GM19395 (cell line): ENCODE measurements at regions not wholly inside any gene's neighbourhood (a gene's known extent, or its start where the extent isn't known, plus 50 kb on each side); places are given as distances from the start of the nearest gene placed in this dataset.
"Not testable (repeated sequence)": the region's sequence is repeated elsewhere in the genome, so short reads cannot be mapped to it uniquely, and the experiment has no call there.

Source experiments
- ATAC-seq: cut with Tn5 transposase; IDR thresholded peaks from one replicate; pipeline ENCODE4 v1.9.1; 2021; ENCODE audit warnings: mild to moderate bottlenecking, moderate library complexity; ENCODE audit not compliant: unreplicated experiment

DNA sequence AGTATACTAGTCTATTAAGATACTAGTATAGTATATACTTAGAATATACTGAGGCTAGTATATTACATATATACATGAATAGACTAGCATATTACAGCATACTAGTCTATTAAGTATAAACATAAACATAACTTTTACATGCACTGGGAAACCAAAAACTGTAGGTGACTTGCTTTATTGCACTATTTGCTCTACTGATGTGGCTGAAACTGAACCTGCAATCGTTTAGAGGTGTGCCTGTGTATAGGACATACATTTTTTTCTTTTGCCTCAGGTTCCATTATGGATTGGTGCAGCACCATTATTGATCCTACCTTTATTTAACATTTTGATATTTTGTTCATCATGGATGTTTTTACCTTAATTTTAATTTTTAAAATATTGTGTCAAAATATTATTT is 143.2 kb upstream of the RGS6 start:
- ATAC-seq: no peak

DNA sequence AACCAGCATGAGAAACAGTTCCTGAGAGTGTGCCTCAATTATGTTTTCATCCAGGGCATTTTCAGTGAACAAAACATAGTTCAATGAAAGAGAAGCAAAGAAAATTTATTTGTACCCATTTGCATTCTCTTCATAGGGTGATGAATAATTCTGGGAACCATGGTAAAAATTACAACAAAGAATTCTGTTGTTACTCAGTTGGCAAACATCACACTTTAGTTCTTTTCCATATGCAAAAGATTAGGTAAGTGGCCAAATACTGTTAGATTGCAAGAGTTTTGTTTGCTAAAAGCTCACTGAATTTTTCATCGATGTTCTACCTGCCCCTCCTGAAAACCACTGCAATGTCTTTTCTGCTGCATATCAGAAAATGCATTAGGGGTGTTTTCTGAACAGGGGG is 132.4 kb upstream of the RGS6 start:
- ATAC-seq: no peak

DNA sequence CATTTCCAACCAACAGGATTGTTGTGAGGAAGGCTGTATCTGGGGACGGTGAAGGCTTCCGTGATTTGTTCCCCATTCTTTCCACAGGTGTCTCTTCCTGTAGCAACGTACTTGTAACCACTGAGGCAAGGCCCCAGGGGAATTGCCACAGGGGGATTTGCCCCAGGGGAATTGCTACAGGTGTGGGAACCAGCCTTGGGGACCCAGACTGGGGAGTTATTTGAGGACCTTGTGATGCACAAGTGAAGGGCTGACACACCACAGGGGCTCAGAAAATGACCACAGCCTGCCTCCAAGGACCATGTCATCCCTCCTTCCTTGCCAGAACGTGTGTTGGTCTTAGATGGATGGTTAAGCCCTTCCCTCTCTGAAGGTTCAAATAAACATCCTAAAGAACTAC is 131.4 kb upstream of the RGS6 start:
- ATAC-seq: no peak

DNA sequence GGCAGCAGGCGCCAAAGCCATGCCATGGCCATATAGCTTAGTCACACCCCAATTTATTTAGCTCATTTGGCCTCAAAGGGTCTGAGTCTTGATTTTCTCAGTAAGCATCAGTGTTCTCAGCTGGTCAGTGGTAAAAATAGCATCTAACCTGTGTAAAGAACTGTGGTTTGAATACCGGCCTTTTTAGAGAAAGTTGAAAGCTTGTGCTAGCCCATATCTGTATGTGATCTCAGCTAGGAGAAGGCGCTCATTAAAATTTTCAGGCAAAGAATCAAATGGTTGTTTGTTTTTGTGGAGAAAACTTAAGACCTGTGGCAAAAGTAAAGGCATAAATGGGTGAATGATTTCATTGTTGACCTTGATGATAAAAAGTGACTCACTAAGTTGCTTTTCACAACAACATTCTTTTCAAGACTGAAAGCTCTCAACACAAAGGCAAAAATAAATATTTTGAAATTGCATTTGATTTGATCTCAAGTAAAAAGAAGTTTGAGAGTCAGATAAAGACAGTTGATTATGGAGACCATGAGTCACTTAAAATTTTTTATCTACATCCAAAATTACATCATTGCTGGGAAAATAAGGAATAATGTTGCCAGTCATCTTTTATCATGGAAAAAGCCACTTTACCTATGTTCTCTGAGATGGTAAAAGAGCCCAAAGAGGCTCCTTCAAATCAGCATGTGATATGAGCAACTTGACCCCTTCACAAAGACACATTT is 128.5 kb upstream of the RGS6 start:
- ATAC-seq: no peak

DNA sequence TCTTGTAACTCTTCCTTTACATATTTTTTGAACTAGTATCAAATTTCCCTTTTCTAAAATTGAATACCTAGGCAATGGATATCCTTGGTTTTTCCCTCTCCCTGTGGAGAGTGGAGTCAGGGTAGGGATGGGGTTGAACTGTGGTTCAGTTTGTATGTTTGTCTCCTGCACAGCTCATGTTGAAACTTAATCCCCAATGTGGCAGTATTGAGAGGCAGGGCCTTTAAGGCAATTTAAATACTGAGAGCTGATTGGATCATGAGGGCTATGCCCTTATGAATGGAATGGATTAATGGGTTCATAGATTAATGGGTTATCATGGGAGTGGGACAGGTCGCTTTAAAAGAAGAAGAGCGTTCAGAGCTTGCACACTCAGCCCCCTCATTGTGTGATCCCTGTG is 127.2 kb upstream of the RGS6 start:
- ATAC-seq: no peak

DNA sequence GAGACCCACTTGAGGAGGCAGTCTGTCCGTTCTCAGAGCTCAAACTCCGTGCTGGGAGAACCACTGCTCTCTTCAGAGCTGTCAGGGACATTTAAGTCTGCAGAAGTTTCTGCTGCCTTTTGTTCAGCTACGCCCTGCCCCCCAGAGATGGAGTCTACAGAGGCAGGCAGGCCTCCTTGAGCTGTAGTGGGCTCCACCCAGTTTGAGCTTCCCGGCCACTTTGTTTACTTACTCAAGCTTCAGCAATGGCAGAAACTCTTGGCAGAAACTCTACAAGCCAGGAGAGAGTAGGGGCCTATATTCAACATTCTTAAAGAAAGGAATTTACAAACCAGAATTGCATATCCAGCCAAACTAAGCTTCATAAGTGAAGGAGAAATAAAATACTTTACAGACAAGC is 125.2 kb upstream of the RGS6 start:
- not testable (repeated sequence) for ATAC-seq

DNA sequence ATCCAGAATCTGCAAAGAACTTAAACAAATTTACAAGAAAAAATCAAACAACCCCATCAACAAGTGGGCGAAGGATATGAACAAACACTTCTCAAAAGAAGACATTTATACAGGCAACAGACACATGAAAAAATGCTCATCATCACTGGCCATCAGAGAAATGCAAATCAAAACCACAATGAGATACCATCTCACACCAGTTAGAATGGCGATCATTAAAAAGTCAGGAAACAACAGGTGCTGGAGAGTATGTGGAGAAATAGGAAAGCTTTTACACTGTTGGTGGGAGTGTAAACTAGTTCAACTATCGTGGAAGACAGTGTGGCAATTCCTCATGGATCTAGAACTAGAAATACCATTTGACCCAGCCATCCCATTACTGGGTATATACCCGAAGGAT is 121.4 kb upstream of the RGS6 start:
- ATAC-seq: not testable (repeated sequence)

DNA sequence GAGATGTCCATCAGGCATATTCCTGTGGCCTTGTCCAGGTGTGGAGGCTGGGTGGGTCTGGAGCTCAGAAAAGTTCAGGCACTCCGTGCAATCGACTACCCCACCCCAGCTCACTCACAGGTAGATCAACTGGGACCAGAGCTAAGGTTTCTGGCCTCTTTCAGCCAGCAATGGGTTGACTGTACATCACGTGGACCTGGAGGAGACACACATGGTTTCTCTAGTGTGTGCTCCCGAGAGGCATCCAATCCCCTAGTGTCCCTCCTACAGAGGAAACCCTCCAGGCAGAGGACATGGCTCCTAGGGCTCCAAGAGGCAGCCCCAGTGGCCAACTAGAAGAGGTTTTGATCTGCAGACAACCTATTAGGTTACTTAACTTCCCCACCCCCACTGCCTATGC is 119.5 kb upstream of the RGS6 start:
- no peak for ATAC-seq

DNA sequence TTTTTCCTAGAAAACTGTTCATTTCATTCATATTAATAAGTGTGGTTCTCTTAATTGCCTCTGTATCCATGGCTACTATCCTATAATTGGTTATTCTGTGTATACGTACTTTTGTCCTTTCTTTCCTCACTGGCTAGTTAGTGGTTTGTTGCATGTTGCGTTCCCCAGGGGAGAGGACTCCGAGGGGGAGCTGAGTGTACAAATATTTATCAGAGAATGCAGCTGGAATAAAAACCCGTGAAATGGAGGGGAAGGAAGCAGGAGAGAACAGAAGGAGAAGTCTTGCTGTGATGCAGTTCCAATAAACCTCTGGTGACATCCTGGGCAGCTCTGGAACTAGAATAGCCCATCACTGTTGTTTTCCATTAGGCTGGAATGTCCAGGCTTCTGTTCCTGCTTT is 117.1 kb upstream of the RGS6 start:
- ATAC-seq: no peak

DNA sequence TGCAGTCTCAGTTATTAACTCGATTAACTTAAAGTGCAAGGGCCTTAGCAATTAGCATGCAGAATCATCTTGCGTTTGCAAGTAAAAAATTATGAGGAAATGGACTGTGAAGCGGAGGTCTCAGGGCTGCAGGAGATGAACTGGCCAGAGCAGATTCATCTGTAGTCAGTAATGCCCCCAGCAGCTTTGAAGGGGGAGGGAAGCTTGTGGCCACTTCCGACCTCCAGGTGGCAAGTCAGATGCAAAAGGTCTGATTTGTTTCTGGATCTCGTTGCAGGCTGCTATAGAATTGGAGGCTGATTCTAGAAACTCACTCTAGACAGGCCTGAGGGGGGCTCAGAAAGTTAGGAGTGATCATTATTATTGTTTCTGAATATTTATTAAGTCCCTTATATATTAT is 107.4 kb upstream of the RGS6 start:
- no peak for ATAC-seq

DNA sequence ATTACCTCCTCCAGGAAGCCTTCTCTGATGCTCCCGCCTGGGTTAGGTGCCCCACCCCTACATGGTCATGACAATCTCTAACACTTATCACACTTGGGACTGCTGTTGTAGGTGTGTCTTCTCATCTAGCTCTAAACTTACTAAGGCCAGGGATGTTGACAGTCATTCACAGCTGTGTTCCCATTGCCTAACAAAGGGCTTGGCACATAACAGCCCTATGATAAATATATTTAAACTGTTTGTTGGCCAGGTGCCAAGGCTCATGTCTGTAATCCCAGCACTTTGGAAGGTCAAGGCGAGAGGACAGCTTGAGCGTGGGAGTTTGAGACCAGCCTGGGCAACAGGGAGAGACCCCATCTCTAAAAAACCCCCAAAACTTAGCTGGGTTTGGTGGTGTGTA is 98.8 kb upstream of the RGS6 start:
- no peak for ATAC-seq

DNA sequence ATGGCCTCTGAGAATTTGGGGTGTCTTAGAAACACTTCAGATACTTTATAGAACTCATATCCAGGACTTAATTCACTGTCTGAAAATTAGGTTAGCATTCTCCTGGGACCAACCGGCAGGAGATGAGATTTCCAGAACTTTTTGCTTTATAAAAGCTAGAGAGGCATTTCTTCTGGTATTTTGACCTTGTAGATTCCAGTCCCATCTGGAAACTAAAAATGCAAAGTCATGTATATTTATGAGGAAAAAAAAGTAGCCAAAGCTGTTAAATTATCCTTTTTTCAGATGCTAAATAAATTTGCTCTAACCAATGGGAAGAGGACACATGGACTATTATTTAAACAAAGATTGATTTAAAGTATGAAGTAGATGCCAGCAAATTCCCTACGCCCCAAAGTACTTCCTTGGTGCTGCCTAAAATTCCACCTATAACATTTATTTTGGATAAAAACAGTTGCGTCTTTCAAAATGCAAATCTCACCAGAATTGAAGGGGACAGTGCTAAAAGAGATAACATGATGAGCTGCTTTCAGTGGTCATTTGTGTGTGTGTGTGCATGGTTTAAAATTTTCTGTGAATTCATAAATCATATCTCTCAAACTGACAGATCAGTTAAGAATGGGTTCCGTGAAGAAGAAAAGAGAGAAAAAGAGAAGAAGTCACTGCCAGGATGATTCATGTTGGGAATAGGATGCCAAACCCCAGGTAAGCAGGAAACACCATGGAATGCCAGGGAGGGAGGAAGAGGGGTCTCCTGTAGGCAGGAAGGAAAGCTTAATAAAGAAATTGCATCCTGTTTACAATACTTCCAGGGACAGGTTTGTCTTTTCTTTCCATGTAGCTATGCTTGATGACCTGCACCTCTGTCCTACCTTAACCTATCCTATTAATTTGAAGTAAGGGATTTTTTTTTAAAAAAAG is 97.7 kb upstream of the RGS6 start:
- no peak for ATAC-seq

DNA sequence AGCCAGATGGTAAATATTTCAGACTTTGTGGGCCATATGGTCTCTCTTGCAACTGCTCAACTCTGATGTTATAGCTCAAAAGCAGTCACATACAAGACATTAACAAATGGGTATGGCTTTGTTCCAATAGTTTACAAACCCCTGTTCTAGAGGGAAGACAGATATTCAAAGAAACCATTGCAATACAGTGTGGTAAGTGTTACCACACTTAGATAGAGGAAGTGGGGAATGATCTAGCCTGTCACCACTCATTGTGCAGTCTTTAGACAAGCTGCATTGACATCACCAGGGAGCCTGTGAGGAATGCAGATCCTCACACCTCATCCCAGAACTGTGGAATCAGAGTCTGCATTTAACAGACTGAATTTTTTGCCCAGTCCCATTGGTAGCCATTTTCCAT is 80.0 kb upstream of the RGS6 start:
- ATAC-seq: no peak

DNA sequence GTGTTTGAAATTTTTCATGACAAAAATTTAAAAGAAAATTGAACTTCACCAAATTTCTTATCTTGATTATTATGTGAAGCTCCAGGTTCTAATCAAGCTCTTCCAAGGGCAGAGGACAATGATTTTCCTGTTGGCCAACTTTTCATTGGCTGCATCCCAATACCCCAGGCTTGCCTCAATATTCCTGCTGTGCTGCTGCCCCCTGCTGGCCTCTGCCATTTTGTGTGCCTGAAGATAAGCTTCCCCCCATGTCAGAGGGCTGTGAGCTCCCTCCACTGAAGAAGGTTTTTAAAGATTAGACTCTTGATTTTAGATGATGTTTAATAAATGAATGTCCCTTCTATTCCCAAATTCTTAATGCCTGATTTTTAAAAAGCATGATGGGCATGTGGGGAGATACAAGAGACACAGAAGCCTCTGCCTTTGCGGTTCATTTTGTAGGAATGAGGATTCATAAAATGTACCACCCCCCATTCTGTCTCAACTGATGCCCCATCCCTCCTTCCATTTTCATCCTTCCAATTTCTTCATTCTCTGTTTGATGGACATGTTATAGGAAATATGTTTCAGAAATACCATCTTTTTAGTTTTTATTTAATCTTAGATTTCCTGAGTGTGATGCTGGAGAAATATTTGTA is 76.7 kb upstream of the RGS6 start:
- no peak for ATAC-seq

DNA sequence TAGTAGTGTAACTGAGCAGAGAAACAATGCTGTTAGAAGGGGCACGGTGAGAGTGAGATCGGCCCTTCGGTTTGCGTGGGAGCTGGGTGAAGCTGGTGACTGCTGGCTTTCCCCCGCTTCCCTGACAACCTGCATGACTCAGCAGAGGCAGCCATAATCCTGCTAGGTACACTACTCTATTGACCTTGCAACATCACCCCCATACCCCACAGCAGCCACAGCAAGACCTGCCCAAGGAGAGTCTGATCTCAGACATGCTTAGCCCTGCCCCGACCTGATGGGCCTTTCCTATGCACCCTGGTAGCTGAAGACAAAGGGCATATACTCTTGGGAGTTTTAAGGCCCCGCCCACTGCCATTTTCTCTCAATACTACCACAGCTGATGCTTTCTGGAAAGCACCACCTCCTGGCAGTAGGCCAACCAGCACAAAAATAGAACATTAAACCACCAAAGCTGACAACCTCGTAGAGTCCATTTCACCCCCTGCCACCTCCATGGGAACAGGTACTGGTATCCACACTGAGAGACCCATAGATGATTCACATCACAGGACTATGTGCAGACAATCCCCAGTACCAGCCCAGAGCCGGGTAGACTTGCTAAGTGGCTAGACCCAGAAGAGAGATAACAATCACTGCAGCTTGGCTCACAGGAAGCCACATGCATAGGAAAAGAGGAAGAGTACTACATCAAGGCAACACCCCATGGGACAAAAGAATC is 75.9 kb upstream of the RGS6 start:
- no peak for ATAC-seq

DNA sequence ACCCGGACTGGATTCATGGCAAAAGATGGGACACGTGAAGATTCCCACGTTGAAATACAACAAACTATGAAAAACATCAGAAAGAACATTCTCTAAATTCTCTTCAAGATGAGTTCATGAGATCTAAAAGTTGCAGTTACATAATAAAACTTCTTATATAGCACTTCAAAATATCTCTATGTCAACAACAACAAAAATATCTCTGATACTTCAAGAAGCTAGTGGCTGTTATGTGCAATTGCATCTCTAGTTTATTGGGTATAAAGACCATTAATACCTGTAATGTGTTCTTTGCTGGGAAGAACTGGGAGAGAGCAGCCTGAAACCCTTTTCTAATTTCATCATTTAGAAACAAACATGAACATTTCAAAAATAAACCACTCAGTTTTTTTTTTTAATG is 69.2 kb upstream of the RGS6 start:
- no peak for ATAC-seq

DNA sequence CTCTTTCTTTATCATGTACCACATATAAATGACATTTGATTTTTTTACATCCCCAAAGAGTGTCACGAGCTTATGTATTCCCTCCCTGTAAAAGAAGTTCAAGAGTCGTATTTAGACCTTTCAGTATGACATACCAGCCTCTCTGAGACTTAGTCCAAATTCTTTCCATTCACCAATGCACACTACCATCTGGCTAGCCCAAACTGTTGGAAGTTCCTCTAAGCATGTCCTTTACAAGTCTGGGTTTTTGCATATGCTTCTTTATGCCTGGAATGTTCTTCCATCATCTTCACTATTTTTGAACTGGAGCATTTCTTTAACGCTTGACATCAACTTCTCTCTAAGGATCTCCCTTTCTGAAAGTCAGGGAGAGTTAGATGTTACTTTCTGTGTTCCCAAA is 68.5 kb upstream of the RGS6 start:
- ATAC-seq: no peak
